Stomach (tissue), 8 donors: ENCODE measurements at regions not wholly inside any gene's neighbourhood (a gene's known extent, or its start where the extent isn't known, plus 50 kb on each side); places are given as distances from the start of the nearest gene placed in this dataset.

Experiments used
- DNase-seq, 2 donors: peaks; one replicate each; pipeline versions ENCODE4 v3.0.0 to v3.0.0-alpha.2; 2013 to 2019
- H3K27ac ChIP-seq, 5 donors: fragments of 200-600 bp in 4 of 5; sonication (generic) in 4 of 5; one replicate each; pipeline ENCODE4 v1.5.1; 2013 to 2019; ENCODE audit warnings: mild to moderate bottlenecking in 1 of 5, moderate library complexity in 1 of 5
- H3K27me3 ChIP-seq, 3 donors: fragments of 200-600 bp; sonication (generic); one replicate each; pipeline ENCODE4 v1.5.1; 2017 to 2019; ENCODE audit warnings: mixed run types in 1 of 3
- H3K36me3 ChIP-seq, 4 donors: fragments of 200-600 bp; sonication (generic); 1 replicate in 3 of 4; 2 replicates in 1 of 4; pipeline ENCODE4 v1.5.1; 2016 to 2019
- H3K4me1 ChIP-seq, 4 donors: fragments of 200-600 bp; sonication (generic); one replicate each; pipeline ENCODE4 v1.5.1; 2016 to 2019
- H3K4me3 ChIP-seq, 4 donors: fragments of 200-600 bp; sonication (generic) in 3 of 4; one replicate each; pipeline ENCODE4 v1.5.1; 2016 to 2019; ENCODE audit warnings: mild to moderate bottlenecking in 1 of 4
- H3K9me3 ChIP-seq, 4 donors: fragments of 200-600 bp; sonication (generic); one replicate each; pipeline ENCODE4 v1.5.1; 2016 to 2019
- EP300 ChIP-seq: sonication (generic); formaldehyde crosslinking; IDR thresholded peaks from one replicate; pipeline ENCODE4 v1.6.1; 2017; ENCODE audit warnings: antibody characterized with exemption
- POLR2A ChIP-seq, 4 donors: fragments of 450-650 bp; IDR thresholded peaks; one replicate each; pipeline ENCODE4 v1.6.1; 2016; ENCODE audit warnings: antibody characterized with exemption in 4 of 4, control low read depth in 2 of 4, mild to moderate bottlenecking in 1 of 4, moderate library complexity in 1 of 4
- POLR2AphosphoS5 ChIP-seq, 3 donors: sonication (generic); formaldehyde crosslinking; IDR thresholded peaks; one replicate each; pipeline ENCODE4 v1.6.1; 2016; ENCODE audit warnings: antibody characterized with exemption in 3 of 3
- WGBS, 5 donors: extraction: QIAGEN DNeasy Blood & Tissue Kit in 3 of 5; methylation state at CpG; one replicate each; pipeline versions ENCODE4 v1.1.5 to v1.1.7; 2013 to 2018; 5-methylcytosine and 5-hydroxymethylcytosine counted together
- intact Hi-C: fragments of 100-400 bp; cut with DNase I; formaldehyde crosslinking; loops from one replicate; pipeline ENCODE4 v1.15.1; 2023; ENCODE audit warnings: low total_unique reads
- TF ChIP-seq, protein P1 (sequence below), 7 experiments: fragments of 450-650 bp in 4 of 7; fragments of 200-600 bp in 3 of 7; sonication (generic) in 3 of 7; IDR thresholded peaks; one replicate each; pipeline ENCODE4 v1.5.1; 2016 to 2019; ENCODE audit warnings: antibody characterized with exemption in 7 of 7, control low read depth in 2 of 7, mild to moderate bottlenecking in 1 of 7
- donor health status: healthy with polysubstance abuse.
- donor health status: Bipolar disorder and iron deficiency.
- donor health status: healthy.

DNA sequence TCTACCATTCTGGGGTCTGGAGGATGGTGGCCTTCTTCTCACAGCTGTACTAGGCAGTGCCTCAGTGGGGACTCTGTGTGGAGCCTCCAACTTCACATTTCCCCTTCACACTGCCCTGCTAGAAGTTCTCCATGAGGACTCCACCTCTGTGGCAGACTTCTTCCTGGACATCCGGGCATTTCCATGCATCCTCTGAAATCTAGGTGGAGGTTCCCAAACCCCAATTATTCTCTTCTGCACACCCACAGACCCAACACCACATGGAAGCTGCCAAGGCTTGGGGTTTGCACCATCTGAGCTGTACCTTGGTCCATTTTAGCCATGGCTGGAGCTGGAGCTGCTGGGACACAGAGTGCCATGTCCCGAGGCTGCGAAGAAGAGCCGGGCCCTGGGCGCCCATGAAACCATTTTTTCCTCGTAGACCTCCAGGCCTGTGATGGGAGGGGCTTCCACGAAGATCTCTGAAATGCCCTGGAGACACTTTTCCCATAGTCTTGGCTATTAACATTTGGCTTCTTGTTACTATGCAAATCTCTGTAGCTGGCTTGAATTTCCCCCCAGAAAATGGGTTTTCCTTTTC is 170.5 kb downstream of the FOXD2 start:
- Histone ChIP-seq H3K4me1 (no peaks in the 10 kb centered on the region), H3K36me3 (no peaks in the 10 kb centered on the region), H3K9me3 (peaks cover 0 to 16% (median 15%) of the 10 kb centered on the region in 4 donors), H3K27me3 (no peaks in the 10 kb centered on the region), H3K27ac (no peak overlapping the region), H3K4me3 (no peak overlapping the region)
- TF ChIP-seq POLR2AphosphoS5 (IDR thresholded peaks at IDR 0.05) (no peak), POLR2A (IDR thresholded peaks at IDR 0.05) (no peak)
- intact Hi-C loops, result no loop called here
- DNase-seq, result no peak
- 87 to 95% (median 90%) methylated on average over 7 of the region's 7 CpGs for WGBS, 5 donors

DNA sequence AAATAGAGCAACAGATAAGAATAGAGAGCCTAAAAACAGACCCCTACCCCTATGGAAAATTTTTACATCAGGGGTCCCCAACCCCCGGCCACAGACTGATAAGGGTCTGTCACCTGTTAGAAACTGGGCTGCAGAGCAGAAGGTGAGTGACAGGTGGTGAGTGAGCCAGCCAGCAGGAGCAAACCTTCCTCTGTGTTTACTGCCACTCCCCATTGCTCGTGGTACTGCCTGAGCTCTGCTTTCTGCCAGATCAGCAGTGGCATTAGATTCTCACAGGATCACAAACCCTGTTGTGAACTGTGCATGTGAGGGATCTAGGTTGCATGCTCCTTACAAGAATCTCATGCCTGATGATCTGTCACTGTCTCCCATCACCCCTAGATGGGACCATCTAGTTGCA is 174.1 kb downstream of the FOXD2 start:
- no peaks in the 10 kb centered on the region for H3K4me1 ChIP-seq
- H3K36me3 ChIP-seq, result no peaks in the 10 kb centered on the region
- no peak overlapping the region for H3K27ac ChIP-seq
- WGBS, 5 donors, result 13 to 42% (median 22%) methylated on average over 2 of the region's 2 CpGs
- peaks cover 0 to 5% (median 0%) of the 10 kb centered on the region in 3 donors for H3K27me3 ChIP-seq
- intact Hi-C loops, result no loop called here
- H3K9me3 ChIP-seq, result peaks cover 0 to 16% (median 12%) of the 10 kb centered on the region in 4 donors
- TF ChIP-seq POLR2AphosphoS5 (IDR thresholded peaks at IDR 0.05) (no peak), POLR2A (IDR thresholded peaks at IDR 0.05) (no peak)
- TF ChIP-seq, protein P1, sequence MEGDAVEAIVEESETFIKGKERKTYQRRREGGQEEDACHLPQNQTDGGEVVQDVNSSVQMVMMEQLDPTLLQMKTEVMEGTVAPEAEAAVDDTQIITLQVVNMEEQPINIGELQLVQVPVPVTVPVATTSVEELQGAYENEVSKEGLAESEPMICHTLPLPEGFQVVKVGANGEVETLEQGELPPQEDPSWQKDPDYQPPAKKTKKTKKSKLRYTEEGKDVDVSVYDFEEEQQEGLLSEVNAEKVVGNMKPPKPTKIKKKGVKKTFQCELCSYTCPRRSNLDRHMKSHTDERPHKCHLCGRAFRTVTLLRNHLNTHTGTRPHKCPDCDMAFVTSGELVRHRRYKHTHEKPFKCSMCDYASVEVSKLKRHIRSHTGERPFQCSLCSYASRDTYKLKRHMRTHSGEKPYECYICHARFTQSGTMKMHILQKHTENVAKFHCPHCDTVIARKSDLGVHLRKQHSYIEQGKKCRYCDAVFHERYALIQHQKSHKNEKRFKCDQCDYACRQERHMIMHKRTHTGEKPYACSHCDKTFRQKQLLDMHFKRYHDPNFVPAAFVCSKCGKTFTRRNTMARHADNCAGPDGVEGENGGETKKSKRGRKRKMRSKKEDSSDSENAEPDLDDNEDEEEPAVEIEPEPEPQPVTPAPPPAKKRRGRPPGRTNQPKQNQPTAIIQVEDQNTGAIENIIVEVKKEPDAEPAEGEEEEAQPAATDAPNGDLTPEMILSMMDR (IDR thresholded peaks at IDR 0.05), result no peak
- no peak for DNase-seq
- no peak overlapping the region for H3K4me3 ChIP-seq

DNA sequence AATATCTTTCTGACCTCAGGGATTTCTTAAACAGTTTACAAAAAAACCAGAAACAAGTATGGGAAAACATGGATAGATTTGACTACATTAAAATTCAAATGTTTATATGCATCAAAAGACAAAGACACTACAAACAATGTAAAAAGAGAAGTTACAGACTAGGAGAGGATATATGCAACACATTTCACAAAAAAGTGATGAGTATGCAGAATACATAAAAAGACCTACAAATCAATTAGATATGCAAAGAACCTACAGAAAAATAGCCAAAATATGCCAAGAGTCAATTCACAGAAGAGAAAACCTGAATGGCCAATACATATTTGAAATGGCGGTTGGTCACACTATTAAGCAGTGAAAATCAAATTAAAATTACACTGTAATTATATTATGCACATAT is 175.0 kb downstream of the FOXD2 start:
- Histone ChIP-seq H3K9me3 (peaks cover 0 to 15% (median 10%) of the 10 kb centered on the region in 4 donors), H3K36me3 (no peaks in the 10 kb centered on the region), H3K27me3 (peaks cover 0 to 5% (median 0%) of the 10 kb centered on the region in 3 donors), H3K4me3 (no peak overlapping the region), H3K4me1 (no peaks in the 10 kb centered on the region), H3K27ac (no peak overlapping the region)
- TF ChIP-seq POLR2A (IDR thresholded peaks at IDR 0.05), result no peak
- TF ChIP-seq, protein P1 (IDR thresholded peaks at IDR 0.05), result no peak
- no peak for TF ChIP-seq EP300
- TF ChIP-seq POLR2AphosphoS5 (IDR thresholded peaks at IDR 0.05), result no peak
- no peak for DNase-seq
- WGBS, 5 donors, result 91 to 100% (median 92%) methylated on average over 1 of the region's 1 CpG
- intact Hi-C loops, result no loop called here

DNA sequence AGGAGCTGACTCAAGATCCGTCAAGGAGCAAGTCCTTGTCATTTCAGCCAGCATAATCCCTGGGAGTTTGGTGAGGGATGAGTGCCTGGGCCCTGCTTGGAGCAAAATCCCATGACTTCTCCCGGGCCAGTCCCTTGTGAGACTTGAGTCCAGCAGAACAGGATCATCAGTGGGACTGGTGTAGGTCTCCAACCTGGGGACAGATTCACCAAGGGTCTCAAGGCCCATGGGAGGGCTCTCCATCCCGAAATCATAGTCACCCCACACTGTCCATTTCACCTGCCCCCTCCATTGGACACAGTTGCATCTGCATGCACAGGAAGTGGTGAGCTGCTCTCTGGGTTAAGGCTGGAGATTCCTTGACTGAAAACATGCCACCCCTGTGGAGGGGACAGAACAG is 178.2 kb downstream of the FOXD2 start:
- no peak for TF ChIP-seq POLR2A (IDR thresholded peaks at IDR 0.05)
- TF ChIP-seq EP300, result no peak
- 76 to 95% (median 89%) methylated on average over 3 of the region's 3 CpGs for WGBS, 5 donors
- no peak for DNase-seq

DNA sequence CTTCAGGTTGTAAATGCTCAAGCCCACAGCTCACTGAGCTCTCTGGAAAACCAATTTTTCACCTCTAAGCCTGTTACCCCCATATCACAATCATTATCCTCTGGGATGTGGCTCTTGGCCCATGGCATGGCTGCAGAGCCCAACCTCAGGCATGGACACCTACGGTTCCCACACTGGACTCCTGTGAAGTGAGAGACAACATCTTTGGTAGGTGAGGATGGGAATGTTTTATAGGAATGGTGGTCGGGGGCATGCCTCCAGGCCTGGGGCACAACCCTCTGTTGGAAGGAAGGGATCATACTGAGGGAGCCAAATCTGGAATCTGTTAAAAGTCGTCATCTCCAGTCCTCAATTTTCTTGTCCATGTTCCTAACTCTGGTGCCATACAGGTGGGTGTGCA is 179.1 kb downstream of the FOXD2 start:
- WGBS, 5 donors, result 87 to 92% (median 91%) methylated on average over 3 of the region's 3 CpGs

More for the DNA sequence above, 178.2 kb downstream of the FOXD2 start:
- H3K36me3 ChIP-seq, result no peaks in the 10 kb centered on the region
- no peak overlapping the region for H3K27ac ChIP-seq
- intact Hi-C loops, result no loop called here
- H3K4me1 ChIP-seq, result no peaks in the 10 kb centered on the region
- H3K9me3 ChIP-seq, result no peaks in the 10 kb centered on the region
- H3K4me3 ChIP-seq, result no peak overlapping the region
- peaks cover 0 to 5% (median 0%) of the 10 kb centered on the region in 3 donors for H3K27me3 ChIP-seq

More for the DNA sequence above, 179.1 kb downstream of the FOXD2 start:
- intact Hi-C loops, result no loop called here
- no peak for TF ChIP-seq EP300
- no peak for TF ChIP-seq POLR2A (IDR thresholded peaks at IDR 0.05)
- no peak for TF ChIP-seq POLR2AphosphoS5 (IDR thresholded peaks at IDR 0.05)
- TF ChIP-seq, protein P1 (IDR thresholded peaks at IDR 0.05), result no peak
- no peak overlapping the region for H3K4me3 ChIP-seq
- no peaks in the 10 kb centered on the region for H3K36me3 ChIP-seq
- H3K27ac ChIP-seq, result no peak overlapping the region
- peaks cover 0 to 5% (median 0%) of the 10 kb centered on the region in 3 donors for H3K27me3 ChIP-seq
- H3K9me3 ChIP-seq, result no peaks in the 10 kb centered on the region
- no peaks in the 10 kb centered on the region for H3K4me1 ChIP-seq
- DNase-seq, result no peak
